PC-9 (cell line): ENCODE measurements at regions not wholly inside any gene's neighbourhood (a gene's known extent, or its start where the extent isn't known, plus 50 kb on each side); places are given as distances from the start of the nearest gene placed in this dataset.

ENCODE experiments used
- BruUV-seq: library from RNA; stranded (reverse); fragments of 400-500 nt; replicated peaks from 2 replicates; lab custom pipeline; 2021; lab: Mats Ljungman, UMichigan
- CTCF ChIA-PET: fragments of 300-600 bp; sonication (Branson Sonifier 250); formaldehyde crosslinking; loops from one replicate; lab custom pipeline; 2022; ENCODE audit warnings: antibody characterized with exemption; lab: Charles Lee
- POLR2A ChIA-PET: fragments of 300-600 bp; sonication (Branson Sonifier 250); formaldehyde crosslinking; loops from one replicate; lab custom pipeline; 2022; ENCODE audit warnings: antibody characterized with exemption; ENCODE audit not compliant: unreplicated experiment; lab: Charles Lee
- DNase-seq, 2 experiments: peaks; one replicate each; pipeline versions ENCODE4 v3.0.0 to v3.0.0-alpha.2; 2015 to 2022; ENCODE audit warnings: mixed read lengths in 1 of 2
- H2AFZ ChIP-seq: fragments of 200-600 bp; sonication (generic); 2 replicates; pipeline ENCODE4 v1.8.1; 2017; ENCODE audit warnings: antibody characterized with exemption
- H3F3A ChIP-seq: fragments of 200-600 bp; sonication (generic); 2 replicates; pipeline ENCODE4 v1.8.1; 2017; ENCODE audit warnings: antibody characterized with exemption, mild to moderate bottlenecking, low read depth; ENCODE audit not compliant: insufficient read depth
- H3K27ac ChIP-seq: fragments of 200-600 bp; sonication (generic); 2 replicates; pipeline ENCODE4 v1.6.1; 2016; ENCODE audit warnings: mixed run types
- H3K27me3 ChIP-seq: fragments of 200-600 bp; sonication (generic); 2 replicates; pipeline ENCODE4 v1.6.1; 2016; ENCODE audit warnings: low read depth, mixed run types; ENCODE audit not compliant: insufficient read depth
- H3K36me3 ChIP-seq: fragments of 200-600 bp; sonication (generic); 2 replicates; pipeline ENCODE4 v1.6.1; 2016; ENCODE audit warnings: low read depth, mixed run types
- H3K4me1 ChIP-seq: fragments of 200-600 bp; sonication (generic); replicated peaks from 2 replicates; pipeline ENCODE4 v1.6.1; 2016; ENCODE audit warnings: mixed run types; ENCODE audit not compliant: insufficient read depth
- H3K4me2 ChIP-seq: fragments of 200-600 bp; sonication (generic); 2 replicates; pipeline ENCODE4 v1.6.1; 2017; ENCODE audit warnings: mixed run types
- H3K4me3 ChIP-seq: fragments of 200-600 bp; sonication (generic); 2 replicates; pipeline ENCODE4 v1.6.1; 2016; ENCODE audit warnings: mixed run types
- H3K79me2 ChIP-seq: fragments of 200-600 bp; sonication (generic); 2 replicates; pipeline ENCODE4 v1.6.1; 2017; ENCODE audit warnings: low read depth, mixed run types
- H3K9me2 ChIP-seq: fragments of 200-600 bp; sonication (generic); 2 replicates; pipeline ENCODE4 v1.8.1; 2017; ENCODE audit warnings: mild to moderate bottlenecking; ENCODE audit not compliant: insufficient read depth
- H3K9me3 ChIP-seq: fragments of 200-600 bp; sonication (generic); 2 replicates; pipeline ENCODE4 v1.8.1; 2016; ENCODE audit warnings: low read depth; ENCODE audit not compliant: insufficient read depth
- H4K20me1 ChIP-seq: fragments of 200-600 bp; sonication (generic); 2 replicates; pipeline ENCODE4 v1.8.1; 2017; ENCODE audit not compliant: insufficient read depth
- CTCF ChIP-seq: fragments of 200-600 bp; sonication (generic); conservative IDR thresholded peaks from 2 replicates; pipeline ENCODE4 v1.6.1; 2017; ENCODE audit warnings: mixed run types, antibody characterized with exemption, mild to moderate bottlenecking, moderate library complexity
- EZH2 ChIP-seq: fragments of 200-600 bp; sonication (generic); IDR thresholded peaks from 2 replicates; pipeline ENCODE4 v1.8.0; 2017; ENCODE audit warnings: antibody characterized with exemption, low read depth
- intact Hi-C: fragments of 100-400 bp; cut with micrococcal nuclease; formaldehyde crosslinking; loops from one replicate; pipeline ENCODE4 v1.10.0; 2022; ENCODE audit not compliant: unreplicated experiment

- CTCF ChIA-PET, result interaction anchor here (0.5 kb wide), 1 partner anchor 101 kb away, joined by 6 read pairs; no protein-coding TSS in a partner anchor
- Histone ChIP-seq H3K4me2 (no peak overlapping the region), H3F3A (no peaks in the 10 kb centered on the region), H4K20me1 (no peaks in the 10 kb centered on the region), H3K27ac (no peak overlapping the region), H3K27me3 (no peaks in the 10 kb centered on the region), H3K9me2 (no peaks in the 10 kb centered on the region), H3K9me3 (no peaks in the 10 kb centered on the region), H3K4me3 (no peak overlapping the region), H3K4me1 (no peaks in the 10 kb centered on the region), H2AFZ (no peak overlapping the region), H3K79me2 (no peaks in the 10 kb centered on the region), H3K36me3 (no peaks in the 10 kb centered on the region)
- no peak for DNase-seq
- TF ChIP-seq CTCF, result no peak
- no peak for TF ChIP-seq EZH2
- intact Hi-C loops, result no loop called here
- POLR2A ChIA-PET, result no interaction called here
- no TSS peak for BruUV-seq
Measured at GRCh38 chr7:85927226-85927625, 716.5 kb upstream of the GRM3 start.

DNA sequence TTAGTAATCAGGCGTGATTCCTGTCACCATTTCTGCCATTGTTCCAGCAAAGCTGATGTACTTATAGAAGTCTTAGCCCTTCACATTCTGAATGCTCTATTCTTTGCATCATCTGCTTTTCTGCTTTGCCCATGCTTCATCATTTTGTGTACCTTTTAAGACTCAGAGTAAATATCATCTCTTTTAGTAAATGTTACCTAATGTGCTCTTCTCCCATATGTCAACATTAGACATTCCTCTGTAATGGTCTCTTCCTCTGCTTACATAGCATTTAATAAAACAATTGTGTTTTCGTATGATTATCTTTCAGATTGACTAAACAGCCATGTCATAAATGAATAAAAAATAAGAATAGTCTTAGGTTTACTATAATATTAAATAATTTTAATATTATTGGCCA is 719.6 kb upstream of the GRM3 start:
- CTCF ChIA-PET, result no interaction called here
- no peak overlapping the region for H2AFZ ChIP-seq
- no peaks in the 10 kb centered on the region for H3K27me3 ChIP-seq
- H3K4me3 ChIP-seq, result no peak overlapping the region
- H3K4me1 ChIP-seq, result no peaks in the 10 kb centered on the region
- no peak overlapping the region for H3K4me2 ChIP-seq
- intact Hi-C loops, result no loop called here
- no peak for TF ChIP-seq CTCF
- TF ChIP-seq EZH2, result no peak
- BruUV-seq, result no TSS peak
- H3F3A ChIP-seq, result no peaks in the 10 kb centered on the region
- H3K9me3 ChIP-seq, result no peaks in the 10 kb centered on the region
- H3K27ac ChIP-seq, result no peak overlapping the region
- H4K20me1 ChIP-seq, result no peaks in the 10 kb centered on the region
- POLR2A ChIA-PET, result no interaction called here
- no peaks in the 10 kb centered on the region for H3K9me2 ChIP-seq
- H3K79me2 ChIP-seq, result no peaks in the 10 kb centered on the region
- no peak for DNase-seq
- H3K36me3 ChIP-seq, result no peaks in the 10 kb centered on the region

- Histone ChIP-seq H3K9me3 (no peaks in the 10 kb centered on the region), H4K20me1 (no peaks in the 10 kb centered on the region), H3K79me2 (no peaks in the 10 kb centered on the region), H3K9me2 (no peaks in the 10 kb centered on the region), H3K4me3 (no peak overlapping the region), H3K4me1 (no peaks in the 10 kb centered on the region), H3F3A (no peaks in the 10 kb centered on the region), H3K4me2 (no peak overlapping the region), H3K27ac (no peak overlapping the region), H3K27me3 (no peaks in the 10 kb centered on the region), H2AFZ (no peak overlapping the region), H3K36me3 (no peaks in the 10 kb centered on the region)
- ChIA-PET CTCF (no interaction called here), POLR2A (no interaction called here)
- no peak for TF ChIP-seq EZH2
- no peak for TF ChIP-seq CTCF
- intact Hi-C loops, result no loop called here
- DNase-seq, result no peak
- BruUV-seq, result no TSS peak
Measured at GRCh38 chr7:85916016-85916415, 727.7 kb upstream of the GRM3 start.
